AG04449 (cell line): ENCODE measurements at regions not wholly inside any gene's neighbourhood (a gene's known extent, or its start where the extent isn't known, plus 50 kb on each side); places are given as distances from the start of the nearest gene placed in this dataset.

Source experiments
- CTCF ChIA-PET: fragments of 350-600 bp; formaldehyde crosslinking; extraction: SDS; loops from one replicate; lab custom pipeline; 2021; ENCODE audit warnings: antibody characterized with exemption; lab: Yijun Ruan, JAX
- POLR2A ChIA-PET: fragments of 400-600, 350-600 bp; formaldehyde crosslinking; extraction: SDS; loops from one replicate; lab custom pipeline; 2020; ENCODE audit warnings: antibody characterized with exemption, inconsistent platforms; lab: Yijun Ruan, JAX
- DNase-seq: peaks from one replicate; pipeline ENCODE4 v3.0.0-alpha.2; 2010; ENCODE audit warnings: low read depth, low spot score
- H3K4me3 ChIP-seq: 2 replicates; pipeline ENCODE4 v1.5.1; 2011; ENCODE audit warnings: low read depth, mild to moderate bottlenecking, control low read depth, low read length
- CTCF ChIP-seq: IDR thresholded peaks from one replicate; pipeline ENCODE4 v1.5.1; 2011; ENCODE audit warnings: mild to moderate bottlenecking, moderate library complexity, low read length, control low read depth, inconsistent platforms; ENCODE audit not compliant: insufficient read depth; ENCODE audit errors: missing control alignments

GRCh38 chr11:31968461-31969358, 122.2 kb upstream of the RCN1 start:
- POLR2A ChIA-PET, result no interaction called here
- peak; percentile 28 for DNase-seq
- no peak overlapping the region for H3K4me3 ChIP-seq
- no peak for TF ChIP-seq CTCF
- CTCF ChIA-PET, result interaction anchor here (0.6 to 4.8 kb wide), 7 partner anchors 10 to 158 kb away, joined by 3 to 80 read pairs (median 5); no protein-coding TSS in a partner anchor

- TF ChIP-seq CTCF, result no peak
- no peak for DNase-seq
- no peak overlapping the region for H3K4me3 ChIP-seq
- CTCF ChIA-PET, result interaction anchor here (2.7 to 4.8 kb wide), 2 partner anchors 9 to 84 kb away, joined by 8 to 80 read pairs; no protein-coding TSS in a partner anchor
- POLR2A ChIA-PET, result no interaction called here
These were observed 123.3 kb upstream of the RCN1 start for GRCh38 chr11:31967404-31968130.

- no peak overlapping the region for H3K4me3 ChIP-seq
- DNase-seq, result no peak
- ChIA-PET POLR2A (no interaction called here), CTCF (interaction anchor here (0.5 to 4.8 kb wide), 2 partner anchors 9 to 32 kb away, joined by 3 to 80 read pairs; no protein-coding TSS in a partner anchor)
- TF ChIP-seq CTCF, result no peak
These were observed 124.0 kb upstream of the RCN1 start for GRCh38 chr11:31966846-31967245.

- H3K4me3 ChIP-seq, result no peak overlapping the region
- no peak for TF ChIP-seq CTCF
- DNase-seq, result no peak
- ChIA-PET CTCF (no interaction called here), POLR2A (no interaction called here)
These were observed 126.7 kb upstream of the RCN1 start for GRCh38 chr11:31964181-31964580.

- TF ChIP-seq CTCF, result no peak
- ChIA-PET CTCF (interaction anchor here (3.7 to 5.7 kb wide), 8 partner anchors 7 to 472 kb away, joined by 15 to 80 read pairs (median 46); no protein-coding TSS in a partner anchor), POLR2A (no interaction called here)
- DNase-seq, result no peak
- H3K4me3 ChIP-seq, result no peak overlapping the region
These were observed 130.7 kb upstream of the RCN1 start for GRCh38 chr11:31960126-31960525.

- no peak for TF ChIP-seq CTCF
- ChIA-PET POLR2A (no interaction called here), CTCF (interaction anchor here (0.9 to 5.7 kb wide), 10 partner anchors 8 to 719 kb away, joined by 3 to 80 read pairs (median 42); no protein-coding TSS in a partner anchor)
- no peak for DNase-seq
- H3K4me3 ChIP-seq, result no peak overlapping the region
These were observed 131.2 kb upstream of the RCN1 start for GRCh38 chr11:31959716-31960115.
